Activated naive CD4-positive, alpha-beta T cell treated with anti-CD3 and anti-CD28 coated beads, Interleukin-2, amount 50 U/mL, for 16 hours (primary cell): ENCODE measurements at regions not wholly inside any gene's neighbourhood (a gene's known extent, or its start where the extent isn't known, plus 50 kb on each side); places are given as distances from the start of the nearest gene placed in this dataset.
"Not testable (repeated sequence)": the region's sequence is repeated elsewhere in the genome, so short reads cannot be mapped to it uniquely, and the experiment has no call there.

Source experiments
- DNase-seq: peaks from one replicate; pipeline ENCODE4 v3.0.0-alpha.2; 2020

DNA sequence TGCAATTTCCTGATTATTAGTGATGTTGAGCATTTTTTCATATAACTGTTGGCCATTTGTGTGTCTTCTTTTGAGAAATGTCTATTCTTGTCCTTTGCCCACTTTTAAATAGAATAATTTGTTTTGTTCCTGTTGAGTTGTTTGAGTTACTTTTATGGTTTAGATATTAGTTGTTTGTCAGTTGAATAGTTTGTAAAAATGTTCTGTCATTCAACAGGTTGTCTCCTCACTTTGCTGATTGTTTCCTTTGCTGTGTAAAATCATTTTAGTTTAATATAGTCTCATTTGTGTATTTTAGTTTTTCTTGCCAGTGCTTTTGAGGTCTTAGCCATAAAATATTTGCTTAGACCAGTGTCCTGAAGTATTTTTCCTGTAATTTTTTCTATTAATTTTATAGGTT is 181.8 kb upstream of the GLRA2 start:
- DNase-seq: no peak

DNA sequence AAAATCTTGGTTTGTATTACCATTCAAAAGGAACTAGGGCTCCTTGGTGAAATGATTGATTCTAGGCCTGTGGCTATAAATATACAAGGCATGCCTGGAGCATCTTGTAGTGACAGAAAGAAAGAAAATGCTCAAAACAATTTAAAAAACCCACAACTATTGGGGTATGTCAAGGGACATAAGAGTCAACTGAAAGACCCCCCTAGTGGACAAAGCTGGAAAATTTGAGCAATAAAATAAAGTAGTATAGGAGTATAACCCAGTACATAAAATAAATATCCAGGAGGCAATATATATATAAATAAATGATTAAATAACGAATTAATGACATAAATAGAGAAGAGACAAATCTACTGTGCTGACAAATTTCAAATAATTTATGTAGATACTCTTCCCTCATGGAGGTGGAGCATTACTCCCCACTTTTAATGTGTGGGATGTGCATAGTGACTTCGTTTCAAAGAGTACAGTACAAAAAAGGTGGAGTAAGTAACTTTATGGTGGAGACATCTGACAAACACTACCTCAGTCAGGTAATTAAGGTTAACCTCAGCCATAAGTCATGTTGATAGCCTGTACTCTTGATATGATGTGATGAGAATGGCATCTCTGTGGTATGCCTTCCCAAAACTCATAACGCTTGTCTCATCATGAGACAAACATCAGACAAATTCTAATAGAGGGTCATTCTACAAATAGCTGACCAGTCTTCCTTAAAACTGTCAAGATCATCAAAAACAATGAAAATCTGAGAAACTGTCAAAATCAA is 185.0 kb upstream of the GLRA2 start:
- no peak for DNase-seq

GRCh38 chrX:14309431-14309830 is 219.9 kb upstream of the GLRA2 start:
- no peak for DNase-seq

- DNase-seq: not testable (repeated sequence)
Observed at GRCh38 chrX:14308976-14309375, 220.4 kb upstream of the GLRA2 start.

- no peak for DNase-seq
Observed at GRCh38 chrX:14303891-14304290, 225.4 kb upstream of the GLRA2 start.

GRCh38 chrX:14302561-14302960 is 226.8 kb upstream of the GLRA2 start:
- not testable (repeated sequence) for DNase-seq

DNA sequence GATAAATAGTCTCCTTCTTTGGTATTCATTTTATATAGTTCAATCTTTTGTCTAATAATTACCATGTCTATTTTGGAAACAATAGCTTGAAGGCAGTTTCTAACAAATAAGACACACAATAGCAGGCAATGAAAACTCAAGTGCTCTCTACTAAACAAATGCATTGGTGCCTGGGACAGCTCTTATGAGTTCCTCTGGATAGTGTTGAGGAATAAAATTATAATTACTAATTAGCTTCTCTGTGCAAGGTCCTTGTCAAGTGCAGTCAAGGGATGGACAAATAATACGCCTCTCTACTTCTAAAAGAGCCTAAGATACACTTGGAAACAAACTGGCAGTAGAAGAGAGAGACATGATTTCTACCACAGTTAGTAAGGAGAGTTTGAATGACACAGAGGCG is 229.0 kb upstream of the GLRA2 start:
- DNase-seq: no peak

DNA sequence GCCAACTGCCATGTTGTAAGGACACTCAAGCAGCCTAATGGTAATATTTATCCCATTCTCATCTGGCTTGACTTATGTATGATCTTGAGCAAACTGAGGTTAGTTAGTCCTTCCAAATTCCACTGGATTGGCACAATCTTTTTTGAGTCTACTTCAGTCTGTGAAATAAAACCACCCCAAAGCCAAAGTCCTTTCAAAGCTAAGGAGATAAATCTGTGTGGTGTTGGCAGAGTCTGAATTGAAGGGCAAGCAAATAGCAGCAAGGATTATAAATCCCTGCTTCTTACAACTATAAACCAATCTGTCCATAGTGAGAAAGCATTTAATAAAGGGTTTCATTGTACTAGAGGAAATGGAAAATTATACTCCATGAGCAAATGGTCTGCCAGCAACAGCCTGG is 233.9 kb upstream of the GLRA2 start:
- no peak for DNase-seq

- no peak for DNase-seq
Observed at GRCh38 chrX:14291666-14292500, 237.5 kb upstream of the GLRA2 start.

DNA sequence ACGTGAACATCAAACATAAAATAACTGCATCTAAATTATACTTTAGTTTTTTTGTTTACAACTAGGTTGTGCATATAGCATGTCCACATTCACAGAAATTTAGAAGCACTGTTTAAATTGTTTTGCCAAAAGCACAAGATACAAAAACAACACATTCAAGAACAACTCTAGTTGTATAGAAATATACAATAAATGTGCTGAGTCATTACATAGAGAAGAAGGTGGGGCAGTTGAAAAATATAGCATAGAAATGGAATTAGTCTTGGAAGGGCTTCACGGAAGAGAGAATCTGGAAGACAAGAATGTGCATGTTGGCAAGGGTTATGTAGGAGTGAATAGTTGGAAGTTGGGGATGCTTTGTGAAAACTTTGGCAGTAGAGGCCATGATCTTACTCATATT is 239.0 kb upstream of the GLRA2 start:
- DNase-seq: no peak

DNA sequence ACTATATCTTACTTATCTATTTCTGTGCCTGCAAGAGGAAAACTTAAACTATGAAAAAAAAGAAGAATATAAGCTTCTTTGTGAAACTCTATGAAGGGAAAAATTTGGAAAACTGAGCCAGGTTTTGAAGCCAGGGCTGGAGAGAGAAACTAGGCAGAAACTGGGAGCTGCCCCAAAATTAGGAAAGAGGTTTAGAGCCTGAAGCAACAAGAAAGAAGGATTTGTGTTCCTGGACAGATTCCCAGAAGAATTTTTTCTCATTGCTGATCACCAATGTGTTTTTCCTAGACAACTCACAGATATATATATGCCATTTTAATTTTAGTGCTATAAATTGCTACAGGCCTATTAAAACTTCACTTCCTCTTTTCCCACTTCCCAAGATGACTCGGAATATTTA is 245.0 kb upstream of the GEMIN8 start:
- DNase-seq: no peak

DNA sequence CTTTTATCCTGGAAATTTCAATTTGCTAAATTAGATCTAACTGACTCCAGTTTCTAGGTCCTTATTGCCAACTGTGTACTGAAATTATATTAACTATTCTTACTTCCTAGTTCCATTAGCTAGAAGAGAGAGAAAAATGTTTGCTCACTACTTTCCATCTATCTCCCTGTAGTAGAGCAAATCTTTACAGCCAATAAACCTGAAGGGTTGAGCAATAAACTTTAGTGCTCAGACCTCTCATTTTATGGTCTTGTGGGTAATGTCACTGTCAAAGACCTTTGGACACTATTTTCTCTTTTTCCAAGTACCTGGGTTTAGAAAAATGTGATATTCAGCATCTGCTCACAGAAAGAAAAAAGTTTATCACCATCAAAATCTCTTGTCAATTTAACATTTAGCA is 237.5 kb upstream of the GEMIN8 start:
- DNase-seq: no peak

DNA sequence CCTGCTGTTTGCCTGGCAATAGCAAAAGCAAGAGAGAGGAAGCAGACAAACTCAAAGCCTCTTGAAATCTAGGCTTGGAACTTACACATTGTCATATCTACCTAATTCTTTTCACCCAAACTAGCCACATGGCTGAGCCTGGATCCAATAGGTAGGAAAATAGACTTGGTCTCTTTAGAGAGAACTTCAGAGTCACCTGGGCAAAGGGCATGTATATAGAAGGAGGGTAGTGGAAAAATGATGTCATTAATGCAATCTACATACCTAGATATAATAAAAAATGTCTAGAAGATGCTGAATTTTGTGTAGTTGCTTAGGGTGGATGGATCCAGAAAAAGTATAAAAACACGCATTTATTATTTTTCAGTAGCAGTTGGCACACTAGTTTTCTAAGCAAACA is 237.0 kb upstream of the GEMIN8 start:
- no peak for DNase-seq

- DNase-seq: no peak
Observed at GRCh38 chrX:14243823-14244222, 214.1 kb upstream of the GEMIN8 start.

DNA sequence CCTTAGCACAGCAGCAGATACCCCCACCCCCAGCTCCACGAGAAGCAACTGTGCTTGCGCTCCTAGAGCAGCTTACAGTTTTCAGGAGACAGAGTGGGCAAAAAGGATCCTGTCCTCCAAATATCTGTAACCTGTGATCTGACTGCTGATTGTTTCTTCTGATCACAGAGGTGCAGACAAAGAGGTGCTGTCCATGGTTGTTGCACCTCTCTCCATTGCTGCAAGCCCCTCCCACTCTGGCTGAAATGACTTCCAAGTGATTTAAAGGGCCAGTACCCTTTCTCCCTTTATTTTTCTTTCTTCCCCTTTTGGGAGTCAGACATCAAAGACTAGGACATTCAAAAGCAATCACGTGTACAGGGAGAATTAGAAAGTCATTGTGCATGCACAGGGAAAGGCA is 205.3 kb upstream of the GEMIN8 start:
- no peak for DNase-seq

- DNase-seq: no peak
Observed at GRCh38 chrX:14232688-14233087, 203.0 kb upstream of the GEMIN8 start.

- DNase-seq: no peak
Observed at GRCh38 chrX:14228611-14229010, 198.9 kb upstream of the GEMIN8 start.

DNA sequence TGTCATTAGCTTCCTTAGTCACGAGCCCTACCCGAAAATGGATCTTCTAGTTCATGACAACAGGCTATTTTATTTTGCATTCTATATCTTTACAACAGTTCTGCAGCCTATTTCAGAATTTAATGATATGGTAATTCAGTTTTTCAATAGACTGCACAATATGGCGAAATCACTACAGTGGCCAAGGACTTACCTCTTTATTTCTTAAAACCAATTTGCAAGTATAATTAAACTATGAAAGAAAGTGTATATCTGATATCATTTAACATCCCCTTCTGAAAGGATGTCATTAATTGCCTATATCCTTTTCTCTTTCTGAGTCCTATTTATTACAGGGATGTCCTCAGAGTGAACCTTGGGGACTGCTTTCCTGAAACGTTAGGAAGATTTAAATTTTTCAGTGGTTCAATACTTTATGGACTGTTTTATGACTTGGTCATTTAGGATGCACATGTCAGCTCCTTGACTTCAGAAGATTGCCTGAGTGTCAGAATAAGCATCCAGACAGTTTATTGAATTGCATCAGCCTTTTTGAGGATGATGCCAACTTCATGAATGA is 190.8 kb upstream of the GEMIN8 start:
- DNase-seq: no peak

DNA sequence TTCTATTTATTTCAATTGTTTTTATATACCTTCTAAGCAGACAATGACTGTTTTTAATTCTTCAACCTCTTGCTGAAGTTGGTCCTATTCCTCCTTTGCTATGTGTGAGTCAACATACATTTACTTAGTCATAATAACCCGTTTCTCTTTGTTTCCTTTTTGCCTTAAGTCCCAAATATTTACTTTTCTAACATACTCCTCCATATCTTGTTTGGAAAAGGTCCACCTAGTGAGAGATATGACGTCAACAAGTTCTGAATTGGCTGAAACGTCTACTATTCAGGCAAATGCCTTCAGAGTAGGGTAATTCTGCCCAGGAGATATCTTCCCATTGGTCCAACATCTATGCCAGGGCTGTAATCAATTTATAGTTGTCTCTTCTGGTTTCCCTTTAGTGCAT is 179.3 kb upstream of the GEMIN8 start:
- DNase-seq: no peak

DNA sequence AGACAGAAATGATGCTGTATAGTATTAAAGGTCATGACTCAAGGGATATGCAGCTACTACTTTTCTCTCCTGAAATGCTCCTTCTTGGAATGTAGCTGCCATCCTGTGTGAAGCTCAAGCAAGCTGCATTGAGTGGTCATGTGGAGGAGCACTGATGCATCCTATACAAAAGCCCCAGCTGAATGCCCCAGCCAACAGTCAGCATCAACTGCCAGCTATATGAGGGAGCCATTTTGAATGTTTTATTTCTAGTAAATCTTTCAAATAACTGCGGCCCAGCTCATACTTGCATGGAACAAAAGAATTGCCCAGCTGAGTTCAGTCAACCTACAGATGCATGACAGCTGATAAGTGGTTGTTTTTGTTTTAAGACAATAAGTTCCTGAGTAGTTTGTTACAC is 165.0 kb upstream of the GEMIN8 start:
- no peak for DNase-seq

DNA sequence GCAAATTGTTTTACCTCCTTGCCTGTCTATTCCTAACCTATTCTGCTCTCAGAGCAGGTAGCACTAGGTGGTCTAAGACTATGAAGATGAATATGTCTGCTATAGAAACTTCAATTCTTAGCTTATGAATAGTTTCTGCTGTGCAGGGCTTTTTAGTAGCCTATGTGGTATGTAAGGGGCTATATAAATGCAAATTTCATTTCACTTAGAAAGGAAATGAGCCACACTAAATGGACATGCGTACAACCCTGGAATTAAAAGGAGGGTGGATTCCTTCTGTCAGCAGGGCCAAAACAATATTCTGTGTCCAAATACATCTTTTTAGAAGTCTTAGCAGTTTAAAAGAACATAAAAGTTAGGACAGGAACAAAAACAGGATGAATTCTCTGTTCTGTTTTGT is 163.9 kb upstream of the GEMIN8 start:
- no peak for DNase-seq

DNA sequence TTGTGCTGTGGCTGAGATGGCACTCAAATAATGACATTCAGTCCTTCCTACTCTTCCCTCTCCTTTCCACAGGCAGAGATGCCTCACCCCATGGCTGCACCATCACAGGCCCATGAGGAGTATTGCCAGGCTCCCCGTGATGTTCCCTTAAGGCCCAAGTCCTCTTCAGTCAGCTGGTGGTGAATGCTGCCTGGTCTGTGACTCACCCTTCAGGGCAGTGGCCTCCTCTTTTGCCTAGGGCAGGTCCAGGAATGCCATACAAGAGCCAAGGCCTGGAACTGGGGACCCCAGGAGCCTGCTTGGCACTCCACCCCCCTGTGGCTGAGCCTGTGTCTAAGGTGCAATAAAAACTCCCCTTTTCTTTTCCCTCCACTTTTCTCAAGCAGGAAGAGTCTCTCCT is 144.2 kb upstream of the GEMIN8 start:
- no peak for DNase-seq

GRCh38 chrX:14164828-14165227 is 135.1 kb upstream of the GEMIN8 start:
- DNase-seq: no peak

- DNase-seq: no peak
Observed at GRCh38 chrX:14125462-14125861, 95.8 kb upstream of the GEMIN8 start.
